GM18517 (cell line): ENCODE measurements at regions not wholly inside any gene's neighbourhood (a gene's known extent, or its start where the extent isn't known, plus 50 kb on each side); places are given as distances from the start of the nearest gene placed in this dataset.
"Not testable (repeated sequence)": the region's sequence is repeated elsewhere in the genome, so short reads cannot be mapped to it uniquely, and the experiment has no call there.

Experiments
- ATAC-seq: cut with Tn5 transposase; IDR thresholded peaks from one replicate; pipeline ENCODE4 v1.9.1; 2021; ENCODE audit warnings: mild to moderate bottlenecking, moderate library complexity; ENCODE audit not compliant: unreplicated experiment

DNA sequence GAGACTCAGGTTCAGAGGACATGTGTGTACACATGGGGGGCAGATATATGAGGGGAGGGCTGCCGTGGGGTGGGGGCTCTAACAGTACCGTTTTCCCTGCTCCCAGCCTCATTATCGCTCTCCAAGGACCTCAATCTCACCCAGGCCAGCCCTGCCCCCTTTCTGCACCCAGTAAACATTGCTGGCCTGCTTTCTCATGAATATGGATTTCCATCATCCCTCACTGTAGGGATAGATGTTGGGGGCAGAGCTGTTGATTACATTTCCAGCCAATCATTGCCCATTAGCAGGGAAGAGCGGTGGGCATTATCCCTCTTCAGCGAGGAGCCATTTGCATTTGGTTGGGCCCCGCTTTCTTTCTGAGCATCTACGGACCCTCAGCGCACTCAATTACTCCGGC is 273.8 kb downstream of the RPS6KC1 start:
- ATAC-seq: no peak

DNA sequence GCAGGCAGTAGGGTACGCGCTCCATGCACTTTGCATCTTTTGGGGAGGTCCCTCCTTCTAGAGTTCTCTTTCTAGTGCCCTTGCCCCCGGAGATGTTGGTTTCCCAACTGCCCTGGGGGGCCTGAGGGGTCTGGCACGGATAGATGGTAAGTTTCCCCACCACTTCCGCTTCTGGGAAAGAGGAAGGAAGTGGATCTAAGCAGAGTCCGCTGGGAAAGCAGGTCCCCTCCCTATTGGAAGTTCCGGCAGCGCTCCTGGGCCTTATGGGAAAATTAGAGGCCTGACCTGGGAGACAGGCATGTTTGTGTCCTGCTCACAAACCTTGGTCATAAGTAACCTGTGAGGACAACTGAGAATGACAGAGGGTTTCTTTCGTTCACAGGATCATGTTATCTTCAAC is 274.4 kb downstream of the RPS6KC1 start:
- ATAC-seq: no peak

DNA sequence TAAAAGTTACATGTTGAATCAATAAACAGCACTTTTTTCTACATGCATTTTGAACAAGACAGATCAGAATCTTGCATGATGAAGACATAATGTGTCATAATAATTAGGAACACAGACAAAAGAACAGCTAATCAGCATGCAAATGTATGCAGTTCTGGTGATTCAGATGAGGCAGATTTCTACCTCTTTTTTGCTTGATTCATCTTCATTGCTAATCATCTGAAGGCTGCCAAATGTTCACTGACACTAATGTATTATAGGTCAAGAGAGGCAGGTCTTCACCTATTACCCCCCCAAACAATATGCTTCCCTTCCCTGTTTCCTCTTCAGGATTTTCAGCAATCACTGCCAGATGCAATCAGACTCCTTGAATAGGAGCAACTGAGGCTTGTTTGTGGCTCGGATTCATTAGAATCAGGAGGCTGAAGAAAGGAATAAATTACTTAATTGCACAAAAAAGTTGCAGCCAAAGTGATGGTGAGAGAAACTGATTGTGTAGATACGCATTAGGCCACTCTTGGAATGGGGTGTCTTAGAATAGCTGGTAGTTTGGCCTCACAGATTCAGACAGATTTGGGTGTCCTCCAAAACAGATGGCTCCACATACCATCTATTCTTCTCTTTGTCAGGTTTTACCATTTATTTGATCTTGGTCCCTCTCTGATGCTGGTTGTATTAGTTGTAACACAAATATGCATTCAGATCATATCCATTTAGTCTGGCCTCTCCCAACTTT is 275.4 kb downstream of the RPS6KC1 start:
- ATAC-seq: no peak

DNA sequence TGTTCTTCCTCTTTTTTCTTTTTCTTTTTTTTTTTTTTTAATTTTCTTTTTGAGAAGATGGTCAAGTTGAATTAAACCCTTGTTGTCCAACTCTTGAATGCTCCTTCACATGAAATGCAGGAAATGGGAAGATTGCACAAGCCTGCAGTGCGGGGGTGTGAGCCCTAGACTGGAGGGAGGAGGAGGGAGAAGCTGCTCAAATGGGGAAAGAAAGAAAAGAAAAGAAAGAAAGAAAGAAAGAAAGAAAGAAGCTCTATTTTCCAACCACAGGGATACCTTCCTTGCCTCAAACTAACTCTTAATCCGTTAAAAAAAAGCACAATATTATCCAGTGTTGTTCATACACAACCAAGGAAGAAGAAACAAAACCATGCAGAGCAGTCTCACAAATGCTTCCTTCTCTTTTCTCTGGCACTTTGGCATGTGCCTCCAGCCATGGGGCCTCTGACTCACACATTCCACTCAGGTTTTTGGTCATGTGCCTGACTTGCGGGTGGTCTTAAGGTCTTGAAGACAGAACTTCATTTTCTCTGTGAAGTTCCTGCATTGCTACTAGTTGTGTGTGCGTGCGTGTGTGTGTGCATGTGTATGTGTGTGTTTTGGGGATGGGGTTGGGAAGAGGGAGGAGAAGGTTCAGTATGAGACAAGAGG is 276.1 kb downstream of the RPS6KC1 start:
- no peak for ATAC-seq

DNA sequence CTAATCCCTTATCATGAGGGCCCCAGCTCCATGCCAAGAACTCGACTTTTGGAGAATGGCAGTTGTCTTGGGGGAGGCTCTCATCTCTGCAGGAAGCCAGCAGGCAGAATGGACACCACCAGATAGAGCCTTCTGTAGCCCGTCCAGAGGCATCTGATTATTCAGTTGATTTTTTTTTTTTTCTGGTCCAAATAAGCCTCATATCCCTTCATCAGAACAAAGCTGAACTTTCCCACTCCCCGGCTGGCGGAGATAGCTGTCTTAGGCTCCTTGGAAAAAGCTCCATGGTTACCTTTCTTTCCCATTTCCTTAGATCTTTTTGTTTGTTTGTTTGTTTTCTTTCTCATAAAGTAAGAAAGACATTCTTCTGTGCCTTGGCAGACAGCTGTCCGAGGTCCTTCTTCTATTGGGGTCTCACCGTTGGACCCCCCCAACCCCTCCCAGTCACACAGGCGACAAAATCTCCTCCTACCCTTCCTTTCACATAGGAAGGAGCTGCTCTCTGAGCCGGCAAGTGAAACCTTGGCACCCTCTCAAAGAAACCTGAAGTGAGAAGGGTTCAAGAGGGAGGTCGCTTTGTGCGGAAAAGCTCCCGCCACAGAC is 278.5 kb downstream of the RPS6KC1 start:
- no peak for ATAC-seq

DNA sequence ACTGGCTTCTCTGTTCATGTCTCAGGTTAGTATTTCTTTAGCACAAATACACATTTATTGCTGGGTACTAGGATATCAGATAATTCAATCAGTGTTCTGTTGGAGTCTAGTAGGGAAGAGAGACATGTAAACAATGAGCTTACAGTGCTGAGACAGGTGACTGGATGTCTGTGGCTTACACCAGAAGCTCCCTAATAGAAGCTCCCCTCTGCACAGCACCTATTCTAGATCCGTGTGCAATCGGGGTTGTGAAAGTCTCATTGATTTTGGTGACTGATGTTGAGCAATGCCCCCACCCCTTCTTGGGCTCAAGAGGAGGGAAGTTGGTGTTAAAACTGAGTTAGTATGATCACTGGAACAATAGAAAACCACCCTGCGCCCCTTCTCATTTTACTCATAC is 279.2 kb downstream of the RPS6KC1 start:
- no peak for ATAC-seq

DNA sequence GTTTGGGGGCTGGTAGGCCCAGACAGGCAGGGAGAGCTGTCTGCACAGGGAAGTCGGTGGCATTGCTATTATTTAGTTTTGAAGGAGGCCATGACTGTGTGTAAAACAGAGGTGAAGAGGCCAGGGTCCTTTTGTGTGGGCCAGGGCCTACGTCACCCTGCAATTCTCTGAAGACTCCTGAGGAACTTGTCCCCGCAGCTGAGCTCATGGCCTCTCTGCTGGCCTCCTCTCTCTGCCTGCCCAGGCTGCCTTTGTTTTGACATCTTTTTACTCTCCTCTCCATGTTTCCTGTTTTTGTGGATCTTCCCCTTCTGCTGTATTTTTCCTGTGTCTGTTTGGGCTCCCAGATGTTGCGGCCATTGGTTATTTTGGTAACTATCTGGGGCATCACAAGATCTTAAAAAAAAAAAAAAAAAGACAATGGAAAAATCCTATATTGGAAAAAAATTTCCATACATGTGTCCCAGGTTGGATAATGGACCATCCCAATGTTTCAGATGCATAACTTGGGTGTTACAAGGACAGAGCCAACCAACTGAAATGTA is 280.7 kb downstream of the RPS6KC1 start:
- no peak for ATAC-seq

DNA sequence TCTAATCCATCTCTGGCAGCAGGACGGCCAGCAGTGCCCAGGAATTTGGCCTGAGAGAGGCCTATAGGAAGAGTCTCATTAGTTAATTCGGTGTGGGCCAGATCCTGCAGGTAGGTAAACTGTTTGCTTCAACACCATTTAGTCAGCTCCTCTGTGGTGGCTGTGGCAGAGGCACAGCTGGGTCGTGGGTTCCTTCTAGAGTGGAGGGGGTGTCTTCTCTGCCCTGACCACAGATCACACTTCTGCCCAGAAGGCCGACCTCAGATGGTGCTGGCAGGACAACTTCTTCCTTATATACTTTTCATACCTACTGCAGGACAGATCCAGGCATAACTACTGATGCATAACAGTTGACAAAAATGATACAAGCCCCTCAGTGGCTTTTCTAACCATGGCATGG is 281.4 kb downstream of the RPS6KC1 start:
- no peak for ATAC-seq

DNA sequence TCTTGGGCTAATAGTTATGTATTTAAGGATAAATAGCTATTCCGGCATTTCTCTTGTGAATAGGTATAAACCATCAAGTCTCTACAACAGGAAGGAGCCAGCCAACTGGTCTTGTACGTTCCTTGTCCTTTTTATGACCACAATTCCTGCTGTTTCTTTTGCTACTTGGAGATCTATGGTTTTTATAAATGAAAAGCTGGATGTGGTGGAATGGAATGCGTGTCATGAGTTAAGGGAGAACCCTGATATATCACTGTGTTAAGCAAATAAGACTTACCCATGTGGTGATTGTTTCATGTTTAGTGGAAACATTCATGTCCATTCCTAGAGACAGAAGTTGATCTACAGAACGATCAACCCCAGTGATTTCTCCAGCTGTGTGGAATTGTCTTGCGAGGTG is 282.1 kb downstream of the RPS6KC1 start:
- no peak for ATAC-seq

DNA sequence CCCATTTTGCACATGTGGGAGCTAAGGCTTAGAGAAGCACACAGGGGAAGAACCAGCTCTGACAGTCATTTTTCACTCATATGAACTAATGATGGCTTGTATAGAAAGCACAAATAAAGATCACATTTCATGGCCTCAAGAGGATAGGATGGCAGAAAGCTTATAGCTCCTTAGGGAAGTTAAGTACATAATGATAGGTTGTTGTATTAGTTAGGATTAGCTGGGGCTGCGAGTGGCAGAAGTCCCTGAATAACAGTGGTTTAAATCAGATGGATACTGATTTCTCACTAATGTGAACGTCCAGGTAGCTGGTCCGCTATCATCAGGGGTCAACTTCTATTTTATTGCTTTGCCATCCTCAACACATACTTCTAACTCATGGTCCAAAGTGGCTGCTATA is 284.0 kb downstream of the RPS6KC1 start:
- ATAC-seq: no peak

DNA sequence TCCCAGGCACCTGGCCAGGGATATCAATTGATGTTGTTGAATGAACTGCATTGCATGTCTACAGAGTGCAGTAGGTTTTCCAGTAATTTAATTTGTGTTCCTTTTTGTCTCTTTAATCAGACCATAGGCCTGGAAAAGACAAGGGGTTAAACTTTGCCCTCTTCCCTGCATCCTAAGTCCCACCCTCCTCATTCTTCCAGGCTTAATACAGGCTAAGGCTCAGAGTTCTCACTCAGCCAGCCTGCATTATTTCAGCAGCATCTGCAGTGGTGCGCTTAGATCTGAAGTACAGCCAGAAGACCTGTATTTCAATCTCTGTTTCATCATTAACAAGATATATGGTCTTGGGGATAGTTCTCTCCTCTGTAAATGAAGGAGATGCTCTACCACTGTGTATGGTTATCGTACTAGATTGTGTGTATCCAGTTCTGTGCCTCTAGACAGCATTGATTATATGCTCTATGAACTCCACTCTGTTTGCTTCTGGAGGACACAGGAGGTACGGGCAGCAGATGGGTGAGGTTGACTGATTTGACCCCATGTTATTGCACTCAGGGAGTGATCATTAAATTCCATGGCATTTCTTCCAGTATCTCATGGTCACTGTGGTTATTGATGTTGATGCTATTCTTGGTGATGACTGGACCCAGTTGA is 286.1 kb downstream of the RPS6KC1 start:
- no peak for ATAC-seq

DNA sequence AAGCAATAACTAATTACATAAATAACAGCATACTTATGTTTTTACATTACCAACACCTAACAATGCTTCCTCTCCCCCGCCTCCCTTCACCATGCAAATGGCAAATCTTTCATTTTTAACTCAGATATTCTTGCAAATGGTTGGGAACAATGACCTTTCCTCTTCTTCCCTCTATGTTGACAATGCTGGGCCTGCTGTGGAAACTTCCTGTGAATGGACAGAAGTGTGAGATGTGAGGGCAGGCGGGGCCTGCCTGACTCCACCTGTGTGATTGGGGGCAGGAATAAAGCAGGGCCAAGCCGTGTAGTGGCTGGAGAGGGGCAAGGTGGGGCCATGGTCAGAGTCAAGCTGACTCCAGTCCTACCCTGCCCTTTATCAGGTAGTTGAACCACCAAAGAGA is 289.6 kb downstream of the RPS6KC1 start:
- ATAC-seq: no peak

DNA sequence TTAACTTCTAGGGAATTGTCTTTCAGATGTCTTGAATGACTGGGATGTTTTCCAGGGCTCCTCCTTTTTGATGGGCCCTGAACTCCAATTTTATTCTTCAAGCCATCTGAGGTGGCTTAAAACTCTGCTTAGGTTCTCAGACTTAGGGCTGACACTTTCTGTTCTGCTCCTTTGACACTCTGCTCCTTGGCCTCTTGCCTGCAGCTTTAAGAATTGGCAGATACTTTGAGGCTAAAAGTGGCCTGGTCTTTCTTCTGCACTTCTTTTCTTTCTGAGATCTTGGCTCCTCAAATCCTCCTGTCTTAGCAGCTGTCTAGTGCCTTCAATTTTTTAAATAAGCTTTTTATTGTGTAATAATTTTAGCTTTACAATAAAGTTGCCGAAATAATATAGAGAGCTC is 294.6 kb downstream of the RPS6KC1 start:
- ATAC-seq: no peak

DNA sequence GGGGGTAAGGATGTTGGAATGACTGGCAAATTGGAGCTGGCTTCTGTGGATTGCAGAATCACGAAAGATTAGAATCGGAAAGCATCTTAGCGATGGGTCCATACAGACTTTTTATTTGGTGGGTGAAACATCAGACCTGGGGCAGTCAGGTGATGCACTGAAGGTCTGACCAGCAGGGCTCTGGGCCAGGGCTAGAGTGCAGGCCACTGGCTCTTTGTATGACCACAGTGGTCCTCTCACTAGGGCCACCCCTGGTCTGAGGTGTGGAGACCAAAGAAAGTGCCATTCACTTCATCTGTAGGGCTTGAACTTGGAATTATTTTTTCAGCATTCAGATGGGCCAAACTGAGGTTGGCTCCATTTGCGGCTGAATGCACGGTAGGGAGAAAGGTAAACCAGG is 306.4 kb downstream of the RPS6KC1 start:
- ATAC-seq: no peak

DNA sequence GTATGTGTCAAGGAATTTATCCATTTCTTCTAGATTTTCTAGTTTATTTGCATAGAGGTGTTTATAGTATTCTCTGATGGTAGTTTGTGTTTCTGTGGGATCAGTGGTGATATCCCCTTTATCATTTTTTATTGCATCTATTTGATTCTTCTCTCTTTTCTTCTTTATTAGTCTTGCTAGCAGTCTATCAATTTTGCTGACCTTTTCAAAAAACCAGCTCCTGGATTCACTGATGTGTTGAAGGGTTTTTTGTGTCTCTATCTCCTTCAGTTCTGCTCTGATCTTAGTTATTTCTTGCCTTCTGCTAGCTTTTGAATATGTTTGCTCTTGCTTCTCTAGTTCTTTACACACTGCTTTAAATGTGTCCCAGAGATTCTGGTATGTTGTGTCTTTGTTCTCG is 307.3 kb downstream of the RPS6KC1 start:
- ATAC-seq: not testable (repeated sequence)

DNA sequence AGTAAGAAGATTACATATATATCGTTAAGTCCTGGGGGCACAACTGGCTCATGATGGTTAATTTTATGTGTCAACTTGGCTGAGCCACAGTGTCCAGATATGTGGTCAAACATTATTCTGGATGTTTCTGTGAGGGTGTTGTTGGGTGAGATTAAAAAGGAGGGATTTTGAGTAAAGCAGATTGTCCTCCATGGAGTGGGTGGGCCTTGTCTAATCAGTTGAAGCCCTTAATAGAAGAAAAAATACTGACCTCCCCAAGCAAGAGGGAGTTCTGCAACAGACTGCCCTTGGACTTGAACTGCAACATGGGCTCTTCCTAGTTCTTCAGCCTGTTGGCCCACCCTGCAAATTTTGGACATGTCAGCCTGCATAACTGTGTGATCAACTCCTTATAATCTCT is 311.6 kb downstream of the RPS6KC1 start:
- ATAC-seq: no peak

DNA sequence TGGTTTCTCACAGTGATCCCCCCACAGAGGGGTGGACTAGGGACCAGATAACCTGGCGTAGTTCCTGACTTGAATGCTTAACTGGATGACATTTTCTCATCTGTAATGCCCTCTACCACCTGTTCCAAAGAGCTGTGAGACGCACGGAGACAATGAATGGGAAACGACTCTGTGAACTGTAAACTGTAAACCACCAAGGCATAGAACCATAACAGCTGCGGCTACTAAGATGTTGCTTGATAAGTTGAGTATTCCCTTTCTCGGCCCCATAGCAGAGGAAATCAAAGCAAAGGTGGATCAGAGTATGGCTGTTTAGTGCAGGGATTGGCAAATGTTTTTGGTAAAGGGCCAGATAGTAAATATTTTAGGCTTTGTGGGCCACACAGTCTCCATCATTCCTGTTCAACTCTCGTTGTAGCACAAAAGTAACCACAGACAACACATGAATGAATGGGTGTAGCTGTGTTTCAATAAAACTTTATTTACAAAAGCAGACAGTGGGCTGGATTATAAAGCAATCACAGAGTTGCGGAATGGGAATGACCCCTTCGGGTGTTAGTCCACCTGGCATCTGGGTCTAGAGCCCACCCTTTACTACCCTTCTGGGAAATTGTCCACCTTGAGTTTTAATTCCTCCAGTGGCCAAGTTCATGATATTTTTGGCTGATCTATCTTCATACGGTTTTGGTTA is 315.2 kb downstream of the RPS6KC1 start:
- ATAC-seq: no peak

DNA sequence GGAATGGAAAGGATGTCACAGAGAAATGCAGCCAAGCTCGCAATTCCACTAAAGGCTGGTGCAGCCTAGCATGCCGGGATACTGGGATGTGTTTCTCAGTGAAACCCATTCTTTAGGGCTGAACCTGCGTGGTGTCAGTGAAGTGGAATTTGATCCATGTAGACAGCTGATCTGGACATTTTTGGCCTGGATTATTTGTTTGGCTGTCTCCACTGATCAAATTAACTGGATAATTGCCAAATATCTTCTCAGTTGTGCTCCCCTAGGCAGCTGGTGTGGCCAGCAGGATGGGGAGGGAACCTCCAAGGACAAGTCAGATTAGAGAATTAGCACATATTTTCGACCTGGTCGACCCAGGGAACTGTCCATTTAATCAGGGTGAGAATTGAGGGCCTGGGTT is 318.4 kb downstream of the RPS6KC1 start:
- ATAC-seq: no peak

DNA sequence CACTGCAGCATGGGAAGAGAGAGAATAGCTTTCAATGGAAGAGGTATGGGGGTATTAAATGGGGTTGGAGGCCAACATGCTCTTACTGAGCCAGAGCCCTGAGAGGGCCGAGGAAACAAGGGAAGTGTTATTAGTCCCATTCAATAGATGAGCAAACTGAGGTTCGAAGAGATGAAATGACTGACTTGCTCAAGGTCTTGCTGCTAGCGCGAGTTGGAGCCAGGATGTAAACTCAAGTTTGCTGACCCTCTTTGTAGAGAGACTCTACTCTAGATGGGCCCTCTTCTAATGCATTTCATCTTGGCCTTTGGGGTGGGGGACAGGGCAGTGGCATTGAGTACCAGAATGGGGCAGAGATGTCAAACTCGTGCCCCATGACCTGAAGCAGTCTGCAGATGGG is 319.5 kb downstream of the RPS6KC1 start:
- ATAC-seq: no peak

DNA sequence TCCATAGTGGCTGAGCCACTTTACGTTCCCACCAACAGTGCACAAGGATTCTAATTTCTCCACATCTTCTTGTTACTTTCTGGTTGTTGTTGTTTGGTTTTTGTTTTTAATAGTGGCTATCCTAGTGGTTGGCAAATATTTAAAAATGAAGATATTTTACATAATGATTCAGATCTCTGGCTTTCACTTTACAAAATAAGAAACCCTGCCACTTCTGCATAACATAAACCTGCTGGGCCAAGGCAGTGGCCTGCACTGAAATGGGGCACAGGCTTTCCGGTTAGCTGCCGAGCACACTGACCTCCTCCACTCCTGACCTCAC is 320.4 kb downstream of the RPS6KC1 start:
- ATAC-seq: no peak
